Smooth muscle cell (in vitro differentiated cells): ENCODE measurements at regions not wholly inside any gene's neighbourhood (a gene's known extent, or its start where the extent isn't known, plus 50 kb on each side); places are given as distances from the start of the nearest gene placed in this dataset.

Experiments
- DNase-seq: peaks from one replicate; lab custom pipeline; 2025; ENCODE audit not compliant: unreplicated experiment; lab: John Stamatoyannopoulos, UW
- H2AFZ ChIP-seq: fragments of 200-600 bp; sonication (generic); 2 replicates; pipeline ENCODE4 v1.6.0; 2016; ENCODE audit warnings: antibody characterized with exemption, low read depth, mild to moderate bottlenecking
- H3F3A ChIP-seq: fragments of 200-600 bp; sonication (generic); 2 replicates; pipeline ENCODE4 v1.6.0; 2017; ENCODE audit warnings: antibody characterized with exemption, low read depth
- H3K27ac ChIP-seq: fragments of 200-600 bp; sonication (generic); 2 replicates; pipeline ENCODE4 v1.5.1; 2016; ENCODE audit warnings: low read depth, mild to moderate bottlenecking
- H3K27me3 ChIP-seq: fragments of 200-600 bp; sonication (generic); 2 replicates; pipeline ENCODE4 v1.6.1; 2016; ENCODE audit warnings: low read depth, mild to moderate bottlenecking
- H3K36me3 ChIP-seq: fragments of 200-600 bp; sonication (generic); 2 replicates; pipeline ENCODE4 v1.5.1; 2016; ENCODE audit warnings: low read depth
- H3K4me1 ChIP-seq: fragments of 200-600 bp; sonication (generic); 2 replicates; pipeline ENCODE4 v1.5.1; 2016; ENCODE audit warnings: low read depth
- H3K4me2 ChIP-seq: fragments of 200-600 bp; sonication (generic); 2 replicates; pipeline ENCODE4 v1.6.0; 2016; ENCODE audit warnings: mild to moderate bottlenecking
- H3K4me3 ChIP-seq: fragments of 200-600 bp; sonication (generic); 2 replicates; pipeline ENCODE4 v1.5.1; 2016; ENCODE audit warnings: mild to moderate bottlenecking
- H3K79me2 ChIP-seq: fragments of 200-600 bp; sonication (generic); 2 replicates; pipeline ENCODE4 v1.6.0; 2016; ENCODE audit warnings: low read depth, mild to moderate bottlenecking
- H3K9ac ChIP-seq: fragments of 200-600 bp; sonication (generic); 2 replicates; pipeline ENCODE4 v1.6.0; 2016; ENCODE audit warnings: low read depth
- H3K9me3 ChIP-seq: fragments of 200-600 bp; sonication (generic); replicated peaks from 2 replicates; pipeline ENCODE4 v1.5.1; 2016; ENCODE audit warnings: low read depth
- H4K20me1 ChIP-seq: fragments of 200-600 bp; sonication (generic); 2 replicates; pipeline ENCODE4 v1.6.0; 2016; ENCODE audit warnings: low read depth
- WGBS: methylation state at CpG from one replicate; pipeline ENCODE4 v1.1.7; 2016; ENCODE audit warnings: low lambda C conversion rate; 5-methylcytosine and 5-hydroxymethylcytosine counted together
- TF ChIP-seq, protein P1 (sequence below): fragments of 200-600 bp; sonication (generic); IDR thresholded peaks from 2 replicates; pipeline ENCODE4 v1.5.1; 2017; ENCODE audit warnings: borderline replicate concordance, mild to moderate bottlenecking, antibody characterized with exemption; ENCODE audit not compliant: insufficient read depth, poor library complexity, severe bottlenecking

- H3K9ac ChIP-seq = no peak overlapping the region
- 0% methylated on average over 1 of the region's 1 CpG for WGBS
- H3K9me3 ChIP-seq = no peaks in the 10 kb centered on the region
- H4K20me1 ChIP-seq = no peaks in the 10 kb centered on the region
- no peak overlapping the region for H3K27ac ChIP-seq
- no peak for DNase-seq
- no peak overlapping the region for H3K4me3 ChIP-seq
- H3K4me2 ChIP-seq = no peak overlapping the region
- H3K27me3 ChIP-seq = no peaks in the 10 kb centered on the region
- no peak overlapping the region for H2AFZ ChIP-seq
- TF ChIP-seq, protein P1, sequence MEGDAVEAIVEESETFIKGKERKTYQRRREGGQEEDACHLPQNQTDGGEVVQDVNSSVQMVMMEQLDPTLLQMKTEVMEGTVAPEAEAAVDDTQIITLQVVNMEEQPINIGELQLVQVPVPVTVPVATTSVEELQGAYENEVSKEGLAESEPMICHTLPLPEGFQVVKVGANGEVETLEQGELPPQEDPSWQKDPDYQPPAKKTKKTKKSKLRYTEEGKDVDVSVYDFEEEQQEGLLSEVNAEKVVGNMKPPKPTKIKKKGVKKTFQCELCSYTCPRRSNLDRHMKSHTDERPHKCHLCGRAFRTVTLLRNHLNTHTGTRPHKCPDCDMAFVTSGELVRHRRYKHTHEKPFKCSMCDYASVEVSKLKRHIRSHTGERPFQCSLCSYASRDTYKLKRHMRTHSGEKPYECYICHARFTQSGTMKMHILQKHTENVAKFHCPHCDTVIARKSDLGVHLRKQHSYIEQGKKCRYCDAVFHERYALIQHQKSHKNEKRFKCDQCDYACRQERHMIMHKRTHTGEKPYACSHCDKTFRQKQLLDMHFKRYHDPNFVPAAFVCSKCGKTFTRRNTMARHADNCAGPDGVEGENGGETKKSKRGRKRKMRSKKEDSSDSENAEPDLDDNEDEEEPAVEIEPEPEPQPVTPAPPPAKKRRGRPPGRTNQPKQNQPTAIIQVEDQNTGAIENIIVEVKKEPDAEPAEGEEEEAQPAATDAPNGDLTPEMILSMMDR = no peak
- no peaks in the 10 kb centered on the region for H3F3A ChIP-seq
- no peaks in the 10 kb centered on the region for H3K4me1 ChIP-seq
- no peaks in the 10 kb centered on the region for H3K36me3 ChIP-seq
- no peaks in the 10 kb centered on the region for H3K79me2 ChIP-seq
These were observed 246.9 kb downstream of the VGLL3 start for GRCh38 chr3:86744051-86744450.

- DNase-seq = no peak
- no peaks in the 10 kb centered on the region for H3F3A ChIP-seq
- H3K9me3 ChIP-seq = no peaks in the 10 kb centered on the region
- H3K27me3 ChIP-seq = no peaks in the 10 kb centered on the region
- H3K79me2 ChIP-seq = no peaks in the 10 kb centered on the region
- no peak overlapping the region for H3K27ac ChIP-seq
- no peak overlapping the region for H3K4me2 ChIP-seq
- no peak overlapping the region for H2AFZ ChIP-seq
- H3K4me3 ChIP-seq = no peak overlapping the region
- TF ChIP-seq, protein P1 = no peak
- no peaks in the 10 kb centered on the region for H3K4me1 ChIP-seq
- WGBS = 89% methylated on average over 1 of the region's 1 CpG
- H4K20me1 ChIP-seq = no peaks in the 10 kb centered on the region
- H3K9ac ChIP-seq = no peak overlapping the region
- H3K36me3 ChIP-seq = no peaks in the 10 kb centered on the region
These were observed 247.7 kb downstream of the VGLL3 start for GRCh38 chr3:86743233-86743632.

DNA sequence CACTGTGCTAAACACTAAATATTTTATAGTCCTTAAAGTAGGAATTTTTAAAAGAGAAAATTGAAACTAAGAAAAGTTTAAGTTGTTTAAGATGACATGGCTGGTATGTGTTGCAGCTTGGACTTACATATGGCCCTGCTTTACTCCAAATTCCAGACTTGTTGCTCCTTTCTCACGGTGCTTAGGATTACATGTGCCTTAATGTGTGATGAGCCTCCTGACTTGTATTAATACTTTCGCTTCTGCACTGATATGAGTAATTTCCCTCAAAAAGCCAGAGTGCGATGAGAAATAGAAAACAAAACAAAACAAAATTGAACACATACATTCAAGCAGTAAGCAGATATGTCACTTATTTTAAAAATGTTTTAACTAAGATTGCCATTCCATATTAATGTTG lies 250.2 kb downstream of the VGLL3 start:
- Histone ChIP-seq H3F3A (no peaks in the 10 kb centered on the region), H4K20me1 (no peaks in the 10 kb centered on the region), H3K4me1 (no peaks in the 10 kb centered on the region), H2AFZ (no peak overlapping the region), H3K27ac (no peak overlapping the region), H3K36me3 (no peaks in the 10 kb centered on the region), H3K9ac (no peak overlapping the region), H3K27me3 (no peaks in the 10 kb centered on the region), H3K9me3 (no peaks in the 10 kb centered on the region), H3K79me2 (no peaks in the 10 kb centered on the region), H3K4me2 (no peak overlapping the region), H3K4me3 (no peak overlapping the region)
- TF ChIP-seq, protein P1 = no peak
- DNase-seq = no peak
- WGBS = 95% methylated on average over 3 of the region's 3 CpGs

DNA sequence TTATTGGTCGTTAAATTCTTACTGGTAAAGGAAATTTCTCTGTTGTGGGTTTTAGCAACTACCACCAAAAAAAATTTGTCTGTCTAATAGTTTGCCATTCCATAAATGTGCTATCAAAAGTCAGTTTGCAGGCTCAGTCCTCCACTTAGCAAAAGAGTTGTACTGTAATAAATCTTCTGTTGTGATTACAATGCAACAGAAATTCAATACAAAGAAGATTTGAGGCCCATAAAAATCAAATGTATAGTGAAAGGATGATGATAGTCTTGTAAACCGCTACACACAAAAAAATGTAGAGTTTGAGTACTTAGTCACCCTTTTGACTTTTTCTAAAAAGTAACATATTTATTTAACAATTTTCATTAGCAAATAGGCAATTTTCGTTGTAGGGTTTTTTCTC lies 251.7 kb downstream of the VGLL3 start:
- no peak overlapping the region for H2AFZ ChIP-seq
- no peak overlapping the region for H3K9ac ChIP-seq
- H3K79me2 ChIP-seq = no peaks in the 10 kb centered on the region
- H3K27me3 ChIP-seq = no peaks in the 10 kb centered on the region
- no peak for DNase-seq
- H3K4me2 ChIP-seq = no peak overlapping the region
- 90% methylated on average over 3 of the region's 3 CpGs for WGBS
- no peaks in the 10 kb centered on the region for H3F3A ChIP-seq
- H3K4me3 ChIP-seq = no peak overlapping the region
- H3K4me1 ChIP-seq = no peaks in the 10 kb centered on the region
- no peak overlapping the region for H3K27ac ChIP-seq
- TF ChIP-seq, protein P1 = no peak
- H3K9me3 ChIP-seq = no peaks in the 10 kb centered on the region
- no peaks in the 10 kb centered on the region for H4K20me1 ChIP-seq
- H3K36me3 ChIP-seq = no peaks in the 10 kb centered on the region
